ENCODE measurements at regions not wholly inside any gene's neighbourhood (a gene's known extent, or its start where the extent isn't known, plus 50 kb on each side); places are given as distances from the start of the nearest gene placed in this dataset.
"Not testable (repeated sequence)": the region's sequence is repeated elsewhere in the genome, so short reads cannot be mapped to it uniquely, and the experiment has no call there.

- not testable (repeated sequence) for TF ChIP-seq POLR2A (IDR thresholded peaks at IDR 0.05; ENCODE audit: low read length); JUN (IDR thresholded peaks at IDR 0.05); MAFK (IDR thresholded peaks at IDR 0.05; ENCODE audit: partially characterized antibody); RAD21 (conservative IDR thresholded peaks at IDR 0.05 in 1 of 2, IDR thresholded peaks at IDR 0.05 in 1 of 2); MAZ (IDR thresholded peaks at IDR 0.05; ENCODE audit: borderline replicate concordance, low read depth, low read length); FOSL2 (IDR thresholded peaks at IDR 0.05); FOSL2 (CRISPR knock-in tag; IDR thresholded peaks at IDR 0.05); CBX2 (IDR thresholded peaks at IDR 0.05; ENCODE audit: borderline replicate concordance, low read depth); MAX (IDR thresholded peaks at IDR 0.05); CHD4 (IDR thresholded peaks at IDR 0.05; ENCODE audit: borderline replicate concordance)
- TF ChIP-seq, protein P1, sequence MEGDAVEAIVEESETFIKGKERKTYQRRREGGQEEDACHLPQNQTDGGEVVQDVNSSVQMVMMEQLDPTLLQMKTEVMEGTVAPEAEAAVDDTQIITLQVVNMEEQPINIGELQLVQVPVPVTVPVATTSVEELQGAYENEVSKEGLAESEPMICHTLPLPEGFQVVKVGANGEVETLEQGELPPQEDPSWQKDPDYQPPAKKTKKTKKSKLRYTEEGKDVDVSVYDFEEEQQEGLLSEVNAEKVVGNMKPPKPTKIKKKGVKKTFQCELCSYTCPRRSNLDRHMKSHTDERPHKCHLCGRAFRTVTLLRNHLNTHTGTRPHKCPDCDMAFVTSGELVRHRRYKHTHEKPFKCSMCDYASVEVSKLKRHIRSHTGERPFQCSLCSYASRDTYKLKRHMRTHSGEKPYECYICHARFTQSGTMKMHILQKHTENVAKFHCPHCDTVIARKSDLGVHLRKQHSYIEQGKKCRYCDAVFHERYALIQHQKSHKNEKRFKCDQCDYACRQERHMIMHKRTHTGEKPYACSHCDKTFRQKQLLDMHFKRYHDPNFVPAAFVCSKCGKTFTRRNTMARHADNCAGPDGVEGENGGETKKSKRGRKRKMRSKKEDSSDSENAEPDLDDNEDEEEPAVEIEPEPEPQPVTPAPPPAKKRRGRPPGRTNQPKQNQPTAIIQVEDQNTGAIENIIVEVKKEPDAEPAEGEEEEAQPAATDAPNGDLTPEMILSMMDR (IDR thresholded peaks at IDR 0.05), result not testable (repeated sequence)
Measured at GRCh38 chr15:24309700-24310099, 365.9 kb upstream of the NPAP1 start.
